Endodermal cell (in vitro differentiated cells): ENCODE measurements at regions not wholly inside any gene's neighbourhood (a gene's known extent, or its start where the extent isn't known, plus 50 kb on each side); places are given as distances from the start of the nearest gene placed in this dataset.

ENCODE experiments used
- DNase-seq: peaks from one replicate; pipeline ENCODE4 v3.0.0-alpha.2; 2017
- H3K27ac ChIP-seq: 2 replicates; pipeline ENCODE4 v1.5.1; 2013; ENCODE audit warnings: mild to moderate bottlenecking, low read depth, low read length, moderate library complexity
- H3K27me3 ChIP-seq: 2 replicates; pipeline ENCODE4 v1.6.1; 2013; ENCODE audit warnings: mild to moderate bottlenecking, low read length, moderate library complexity; ENCODE audit not compliant: insufficient read depth, control insufficient read depth, poor library complexity, severe bottlenecking
- H3K36me3 ChIP-seq: 2 replicates; pipeline ENCODE4 v1.7.0; 2013; ENCODE audit warnings: mild to moderate bottlenecking, low read length, moderate library complexity; ENCODE audit not compliant: control insufficient read depth, insufficient read depth
- H3K4me1 ChIP-seq: one replicate; pipeline ENCODE4 v1.7.0; 2013; ENCODE audit warnings: low read length; ENCODE audit not compliant: control insufficient read depth, insufficient read depth
- H3K4me3 ChIP-seq: 2 replicates; pipeline ENCODE4 v1.5.1; 2013; ENCODE audit warnings: mild to moderate bottlenecking, low read length, moderate library complexity
- H3K9ac ChIP-seq: 2 replicates; pipeline ENCODE4 v1.6.1; 2013; ENCODE audit warnings: mild to moderate bottlenecking, low read length, moderate library complexity; ENCODE audit not compliant: poor library complexity, severe bottlenecking; ENCODE audit errors: extremely low read depth
- H3K9me3 ChIP-seq: 2 replicates; pipeline ENCODE4 v1.6.1; 2013; ENCODE audit warnings: mild to moderate bottlenecking, low read length, moderate library complexity; ENCODE audit not compliant: control insufficient read depth
- H3K27ac Mint-ChIP-seq: 2 replicates; pipeline ENCODE4 v1.8.0; 2020; ENCODE audit warnings: mixed read lengths
- H3K27me3 Mint-ChIP-seq: 2 replicates; pipeline ENCODE4 v1.8.0; 2021; ENCODE audit warnings: mild to moderate bottlenecking, mixed read lengths; ENCODE audit not compliant: insufficient read depth
- H3K36me3 Mint-ChIP-seq: 2 replicates; pipeline ENCODE4 v1.8.0; 2020; ENCODE audit warnings: low read depth, mixed read lengths
- H3K4me1 Mint-ChIP-seq: 2 replicates; pipeline ENCODE4 v1.8.0; 2020; ENCODE audit warnings: mixed read lengths
- H3K4me3 Mint-ChIP-seq: 2 replicates; pipeline ENCODE4 v1.8.0; 2020; ENCODE audit warnings: mild to moderate bottlenecking, moderate library complexity, mixed read lengths
- H3K9me3 Mint-ChIP-seq: 2 replicates; pipeline ENCODE4 v1.8.0; 2020; ENCODE audit warnings: mild to moderate bottlenecking, mixed read lengths
- WGBS, 2 experiments: methylation state at CpG; one replicate each; pipeline versions ENCODE4 v1.1.5 to v1.1.7; 2013; ENCODE audit warnings: missing lambda C conversion rate in 2 of 2, mixed read lengths in 1 of 2; ENCODE audit not compliant: insufficient coverage in 1 of 2, insufficient read length in 1 of 2; 5-methylcytosine and 5-hydroxymethylcytosine counted together
- TF ChIP-seq, protein P1 (sequence below): fragments of 200-600 bp; sonication (generic); conservative IDR thresholded peaks from 2 replicates; pipeline ENCODE4 v1.5.0; 2021; ENCODE audit warnings: antibody characterized with exemption, mild to moderate bottlenecking

DNA sequence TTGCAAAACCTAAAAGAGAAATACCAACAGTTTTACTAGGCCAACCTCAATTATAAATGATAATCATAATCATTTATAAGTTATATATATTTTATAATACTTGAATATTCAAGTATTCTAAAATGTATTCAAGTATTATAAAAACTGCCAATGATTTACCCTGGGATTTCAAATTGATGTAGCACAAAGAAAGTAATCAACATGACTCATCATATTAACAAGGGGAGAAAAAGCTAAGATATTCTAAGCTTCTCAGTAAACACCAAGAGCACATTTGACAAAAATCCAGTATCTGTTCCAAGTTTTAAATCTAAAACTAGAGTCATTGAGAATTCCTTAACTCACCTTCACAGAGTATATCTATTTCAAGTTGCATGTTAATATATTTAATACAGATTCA is 56.1 kb downstream of the CAPZA3 start:
- Mint-ChIP-seq H3K9me3 (peaks cover 29% of the 10 kb centered on the region), H3K4me3 (no peak overlapping the region), H3K36me3 (peaks cover 1% of the 10 kb centered on the region), H3K27ac (no peak overlapping the region), H3K4me1 (peaks cover 13% of the 10 kb centered on the region), H3K27me3 (no peaks in the 10 kb centered on the region)
- Histone ChIP-seq H3K4me3 (no peak overlapping the region), H3K27ac (no peak overlapping the region), H3K36me3 (no peaks in the 10 kb centered on the region), H3K27me3 (no peaks in the 10 kb centered on the region), H3K4me1 (no peaks in the 10 kb centered on the region), H3K9me3 (peaks cover 11% of the 10 kb centered on the region), H3K9ac (no peak overlapping the region)
- no peak for DNase-seq
- TF ChIP-seq, protein P1, sequence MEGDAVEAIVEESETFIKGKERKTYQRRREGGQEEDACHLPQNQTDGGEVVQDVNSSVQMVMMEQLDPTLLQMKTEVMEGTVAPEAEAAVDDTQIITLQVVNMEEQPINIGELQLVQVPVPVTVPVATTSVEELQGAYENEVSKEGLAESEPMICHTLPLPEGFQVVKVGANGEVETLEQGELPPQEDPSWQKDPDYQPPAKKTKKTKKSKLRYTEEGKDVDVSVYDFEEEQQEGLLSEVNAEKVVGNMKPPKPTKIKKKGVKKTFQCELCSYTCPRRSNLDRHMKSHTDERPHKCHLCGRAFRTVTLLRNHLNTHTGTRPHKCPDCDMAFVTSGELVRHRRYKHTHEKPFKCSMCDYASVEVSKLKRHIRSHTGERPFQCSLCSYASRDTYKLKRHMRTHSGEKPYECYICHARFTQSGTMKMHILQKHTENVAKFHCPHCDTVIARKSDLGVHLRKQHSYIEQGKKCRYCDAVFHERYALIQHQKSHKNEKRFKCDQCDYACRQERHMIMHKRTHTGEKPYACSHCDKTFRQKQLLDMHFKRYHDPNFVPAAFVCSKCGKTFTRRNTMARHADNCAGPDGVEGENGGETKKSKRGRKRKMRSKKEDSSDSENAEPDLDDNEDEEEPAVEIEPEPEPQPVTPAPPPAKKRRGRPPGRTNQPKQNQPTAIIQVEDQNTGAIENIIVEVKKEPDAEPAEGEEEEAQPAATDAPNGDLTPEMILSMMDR: no peak

- Histone ChIP-seq H3K9ac (no peak overlapping the region), H3K9me3 (no peaks in the 10 kb centered on the region), H3K36me3 (no peaks in the 10 kb centered on the region), H3K4me1 (no peaks in the 10 kb centered on the region), H3K27me3 (no peaks in the 10 kb centered on the region), H3K27ac (no peak overlapping the region), H3K4me3 (no peak overlapping the region)
- 83 to 93% methylated on average over 2 of the region's 2 CpGs for WGBS, 2 experiments
- Mint-ChIP-seq H3K27me3 (no peaks in the 10 kb centered on the region), H3K9me3 (peaks cover 5% of the 10 kb centered on the region), H3K4me3 (no peak overlapping the region), H3K4me1 (peaks cover 13% of the 10 kb centered on the region), H3K36me3 (no peaks in the 10 kb centered on the region), H3K27ac (no peak overlapping the region)
- DNase-seq: no peak
- TF ChIP-seq, protein P1: no peak
Observed at GRCh38 chr12:18797604-18798003, 59.7 kb downstream of the CAPZA3 start.

DNA sequence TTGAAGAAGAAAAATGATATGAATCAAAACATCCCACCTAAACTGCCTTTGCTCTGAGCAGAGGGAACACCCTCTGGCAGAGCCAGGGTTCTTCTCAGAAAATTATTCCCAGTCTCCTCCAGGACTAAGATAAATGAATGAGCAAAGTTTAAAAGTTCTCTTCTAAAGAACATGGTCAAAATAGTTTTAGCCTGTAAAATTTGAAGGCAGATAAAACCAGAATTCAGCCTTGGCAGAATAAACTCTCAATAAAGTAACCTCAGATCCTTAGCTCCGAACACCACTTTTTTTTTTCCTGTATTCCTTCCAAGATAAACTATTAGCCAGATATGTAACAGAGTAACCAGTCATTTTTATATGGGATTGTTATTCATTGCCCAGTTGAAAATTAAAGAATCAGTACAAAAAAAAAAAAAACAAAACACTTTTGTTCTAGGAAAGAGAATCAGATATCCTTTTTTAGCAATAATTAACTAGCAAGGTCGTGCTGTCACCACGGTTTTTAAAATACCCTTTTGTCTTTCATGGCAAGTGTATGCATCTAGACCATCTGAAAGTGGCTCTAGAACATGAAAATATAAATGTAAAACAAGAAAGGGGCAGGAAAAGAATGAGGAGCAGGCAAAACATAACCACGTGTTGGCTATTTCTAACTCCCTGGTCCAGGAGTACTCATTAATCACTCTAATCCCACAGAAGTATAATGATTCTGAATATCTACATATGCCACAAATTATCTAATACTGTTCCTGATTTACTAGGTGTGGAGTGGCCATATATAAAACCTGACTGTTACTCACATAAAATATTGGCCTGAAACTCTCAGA is 60.8 kb downstream of the CAPZA3 start:
- Histone ChIP-seq H3K4me3 (no peak overlapping the region), H3K27ac (no peak overlapping the region), H3K27me3 (no peaks in the 10 kb centered on the region), H3K9ac (no peak overlapping the region), H3K9me3 (no peaks in the 10 kb centered on the region), H3K4me1 (no peaks in the 10 kb centered on the region), H3K36me3 (no peaks in the 10 kb centered on the region)
- Mint-ChIP-seq H3K36me3 (no peaks in the 10 kb centered on the region), H3K9me3 (peaks cover 2% of the 10 kb centered on the region), H3K27me3 (no peaks in the 10 kb centered on the region), H3K4me1 (peaks cover 13% of the 10 kb centered on the region), H3K4me3 (no peak overlapping the region), H3K27ac (no peak overlapping the region)
- WGBS, 2 experiments: 90% methylated on average over 4 of the region's 4 CpGs; no CpG with 5 or more reads in 1 of the 2 experiments
- TF ChIP-seq, protein P1: no peak
- no peak for DNase-seq
